ENCODE measurements at regions not wholly inside any gene's neighbourhood (a gene's known extent, or its start where the extent isn't known, plus 50 kb on each side); places are given as distances from the start of the nearest gene placed in this dataset.

DNA sequence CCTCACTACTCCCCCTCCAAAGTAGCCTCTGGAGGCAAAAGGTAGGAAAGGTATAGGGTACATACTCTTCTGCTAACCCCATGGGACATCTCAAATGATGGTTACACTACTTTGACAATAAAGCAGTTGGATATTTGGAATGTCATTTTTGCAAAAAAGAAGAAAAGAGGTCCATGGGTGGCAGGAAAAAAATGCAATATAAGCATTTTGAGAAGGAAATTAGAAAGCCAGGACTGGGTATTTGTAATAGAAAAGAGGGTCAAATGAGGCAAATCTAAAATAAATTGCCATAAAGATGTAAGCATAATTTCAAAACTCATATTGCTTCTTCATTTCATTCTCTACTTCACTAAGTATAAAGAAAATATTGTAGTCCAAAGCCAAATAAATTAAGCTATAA lies 280.2 kb downstream of the NOL4 start:
- TF ChIP-seq, protein P1, sequence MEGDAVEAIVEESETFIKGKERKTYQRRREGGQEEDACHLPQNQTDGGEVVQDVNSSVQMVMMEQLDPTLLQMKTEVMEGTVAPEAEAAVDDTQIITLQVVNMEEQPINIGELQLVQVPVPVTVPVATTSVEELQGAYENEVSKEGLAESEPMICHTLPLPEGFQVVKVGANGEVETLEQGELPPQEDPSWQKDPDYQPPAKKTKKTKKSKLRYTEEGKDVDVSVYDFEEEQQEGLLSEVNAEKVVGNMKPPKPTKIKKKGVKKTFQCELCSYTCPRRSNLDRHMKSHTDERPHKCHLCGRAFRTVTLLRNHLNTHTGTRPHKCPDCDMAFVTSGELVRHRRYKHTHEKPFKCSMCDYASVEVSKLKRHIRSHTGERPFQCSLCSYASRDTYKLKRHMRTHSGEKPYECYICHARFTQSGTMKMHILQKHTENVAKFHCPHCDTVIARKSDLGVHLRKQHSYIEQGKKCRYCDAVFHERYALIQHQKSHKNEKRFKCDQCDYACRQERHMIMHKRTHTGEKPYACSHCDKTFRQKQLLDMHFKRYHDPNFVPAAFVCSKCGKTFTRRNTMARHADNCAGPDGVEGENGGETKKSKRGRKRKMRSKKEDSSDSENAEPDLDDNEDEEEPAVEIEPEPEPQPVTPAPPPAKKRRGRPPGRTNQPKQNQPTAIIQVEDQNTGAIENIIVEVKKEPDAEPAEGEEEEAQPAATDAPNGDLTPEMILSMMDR (IDR thresholded peaks at IDR 0.05): no peak
- TF ChIP-seq POLR2A (IDR thresholded peaks at IDR 0.05): no peak

Measured in Peyer's patch (tissue), 4 donors.